Chondrocyte (in vitro differentiated cells): ENCODE measurements at regions not wholly inside any gene's neighbourhood (a gene's known extent, or its start where the extent isn't known, plus 50 kb on each side); places are given as distances from the start of the nearest gene placed in this dataset.

Experiments
- DNase-seq: peaks from one replicate; pipeline ENCODE4 v3.0.0; 2021; ENCODE audit warnings: mixed read lengths, low spot score
- H3K27ac Mint-ChIP-seq: one replicate; pipeline ENCODE4 v1.8.0; 2021; ENCODE audit warnings: mild to moderate bottlenecking, moderate library complexity, mixed read lengths; ENCODE audit not compliant: unreplicated experiment
- H3K27me3 Mint-ChIP-seq: 2 replicates; pipeline ENCODE4 v1.8.0; 2021; ENCODE audit warnings: low read depth, mixed read lengths
- H3K36me3 Mint-ChIP-seq: 2 replicates; pipeline ENCODE4 v1.8.0; 2021; ENCODE audit warnings: low read depth, mixed read lengths
- H3K4me1 Mint-ChIP-seq: 2 replicates; pipeline ENCODE4 v1.8.0; 2021; ENCODE audit warnings: low read depth, mild to moderate bottlenecking, mixed read lengths
- H3K4me3 Mint-ChIP-seq: one replicate; pipeline ENCODE4 v1.8.0; 2021; ENCODE audit warnings: mild to moderate bottlenecking, moderate library complexity, mixed read lengths; ENCODE audit not compliant: unreplicated experiment
- H3K9me3 Mint-ChIP-seq: 2 replicates; pipeline ENCODE4 v1.8.0; 2021; ENCODE audit warnings: low read depth, mixed read lengths
- CTCF ChIP-seq: fragments of 200-600 bp; sonication (generic); IDR thresholded peaks from 2 replicates; pipeline ENCODE4 v1.5.0; 2021; ENCODE audit warnings: antibody characterized with exemption, mild to moderate bottlenecking, moderate library complexity

GRCh38 chr9:79280691-79281090 is 291.1 kb upstream of the TLE4 start:
- no peak for DNase-seq
- Mint-ChIP-seq H3K4me1 (no peaks in the 10 kb centered on the region), H3K4me3 (no peak overlapping the region), H3K36me3 (no peaks in the 10 kb centered on the region), H3K27me3 (no peaks in the 10 kb centered on the region), H3K9me3 (no peaks in the 10 kb centered on the region), H3K27ac (no peak overlapping the region)
- TF ChIP-seq CTCF = no peak

GRCh38 chr9:79284081-79284480 is 287.7 kb upstream of the TLE4 start:
- no peaks in the 10 kb centered on the region for H3K27me3 Mint-ChIP-seq
- peaks cover 6% of the 10 kb centered on the region for H3K4me1 Mint-ChIP-seq
- no peak overlapping the region for H3K27ac Mint-ChIP-seq
- no peak overlapping the region for H3K4me3 Mint-ChIP-seq
- TF ChIP-seq CTCF = no peak
- no peaks in the 10 kb centered on the region for H3K36me3 Mint-ChIP-seq
- no peaks in the 10 kb centered on the region for H3K9me3 Mint-ChIP-seq
- no peak for DNase-seq

- Mint-ChIP-seq H3K4me1 (peaks cover 6% of the 10 kb centered on the region), H3K27ac (no peak overlapping the region), H3K36me3 (no peaks in the 10 kb centered on the region)
These were observed 284.6 kb upstream of the TLE4 start for GRCh38 chr9:79286992-79287707.

GRCh38 chr9:79287708-79288290 is 284.0 kb upstream of the TLE4 start:
- Mint-ChIP-seq H3K4me3 (no peak overlapping the region), H3K36me3 (no peaks in the 10 kb centered on the region), H3K27me3 (no peaks in the 10 kb centered on the region), H3K4me1 (peaks cover 6% of the 10 kb centered on the region), H3K27ac (no peak overlapping the region), H3K9me3 (no peaks in the 10 kb centered on the region)
- TF ChIP-seq CTCF = no peak
- no peak for DNase-seq

More at GRCh38 chr9:79286992-79287707, 284.6 kb upstream of the TLE4 start:
- no peak overlapping the region for H3K4me3 Mint-ChIP-seq
- H3K27me3 Mint-ChIP-seq = no peaks in the 10 kb centered on the region
- no peaks in the 10 kb centered on the region for H3K9me3 Mint-ChIP-seq
- no peak for DNase-seq
- TF ChIP-seq CTCF = no peak

GRCh38 chr9:79289856-79290255 is 281.9 kb upstream of the TLE4 start:
- Mint-ChIP-seq H3K4me1 (peaks cover 6% of the 10 kb centered on the region), H3K27ac (no peak overlapping the region), H3K36me3 (no peaks in the 10 kb centered on the region), H3K9me3 (no peaks in the 10 kb centered on the region), H3K4me3 (no peak overlapping the region), H3K27me3 (no peaks in the 10 kb centered on the region)
- DNase-seq = no peak
- no peak for TF ChIP-seq CTCF
